HG03571 (cell line): ENCODE measurements at regions not wholly inside any gene's neighbourhood (a gene's known extent, or its start where the extent isn't known, plus 50 kb on each side); places are given as distances from the start of the nearest gene placed in this dataset.

ENCODE experiments used
- ATAC-seq: cut with Tn5 transposase; IDR thresholded peaks from one replicate; pipeline ENCODE4 v1.9.1; 2021; ENCODE audit not compliant: unreplicated experiment

- ATAC-seq = no peak
Measured at GRCh38 chr22:47777426-47777825, 1015.0 kb downstream of the TBC1D22A start.

- ATAC-seq = no peak
Measured at GRCh38 chr22:47776329-47776728, 1013.9 kb downstream of the TBC1D22A start.

GRCh38 chr22:47775686-47776085, 1013.2 kb downstream of the TBC1D22A start:
- no peak for ATAC-seq

- ATAC-seq = no peak
Measured at GRCh38 chr22:47775191-47775590, 1012.7 kb downstream of the TBC1D22A start.

GRCh38 chr22:47773635-47774034, 1011.2 kb downstream of the TBC1D22A start:
- no peak for ATAC-seq

GRCh38 chr22:47772864-47773263, 1010.4 kb downstream of the TBC1D22A start:
- no peak for ATAC-seq

GRCh38 chr22:47769652-47770051, 1007.2 kb downstream of the TBC1D22A start:
- no peak for ATAC-seq

- ATAC-seq = no peak
Measured at GRCh38 chr22:47768027-47768426, 1005.6 kb downstream of the TBC1D22A start.

- ATAC-seq = no peak
Measured at GRCh38 chr22:47767403-47767802, 1005.0 kb downstream of the TBC1D22A start.

- ATAC-seq = no peak
Measured at GRCh38 chr22:47765757-47766156, 1003.3 kb downstream of the TBC1D22A start.

GRCh38 chr22:47762141-47762540, 999.7 kb downstream of the TBC1D22A start:
- no peak for ATAC-seq

GRCh38 chr22:47759909-47760308, 997.5 kb downstream of the TBC1D22A start:
- no peak for ATAC-seq

- no peak for ATAC-seq
Measured at GRCh38 chr22:47757741-47758140, 995.3 kb downstream of the TBC1D22A start.

GRCh38 chr22:47750086-47750485, 987.6 kb downstream of the TBC1D22A start:
- ATAC-seq = no peak

GRCh38 chr22:47748957-47749356, 986.5 kb downstream of the TBC1D22A start:
- no peak for ATAC-seq

- ATAC-seq = no peak
Measured at GRCh38 chr22:47748271-47748670, 985.8 kb downstream of the TBC1D22A start.

- ATAC-seq = no peak
Measured at GRCh38 chr22:47740109-47740805, 977.8 kb downstream of the TBC1D22A start.

GRCh38 chr22:47739291-47740015, 977.0 kb downstream of the TBC1D22A start:
- ATAC-seq = no peak

- no peak for ATAC-seq
Measured at GRCh38 chr22:47738472-47739013, 976.1 kb downstream of the TBC1D22A start.

GRCh38 chr22:47736186-47737034, 974.0 kb downstream of the TBC1D22A start:
- ATAC-seq = no peak

- ATAC-seq = no peak
Measured at GRCh38 chr22:47734511-47734910, 972.1 kb downstream of the TBC1D22A start.
